ENCODE measurements at regions not wholly inside any gene's neighbourhood (a gene's known extent, or its start where the extent isn't known, plus 50 kb on each side); places are given as distances from the start of the nearest gene placed in this dataset.
A peak's percentile ranks its signal among the peaks of the same experiment; 100 is the strongest.

- H3K9me3 ChIP-seq (ENCODE audit: control insufficient read depth, insufficient read depth, low read length) = peaks cover 3% of the 10 kb centered on the region
- H3K27ac ChIP-seq (ENCODE audit: low read depth, low read length) = no peak overlapping the region
- H3K4me1 ChIP-seq (ENCODE audit: control insufficient read depth, insufficient read depth, low read length) = peaks cover 66% of the 10 kb centered on the region
- 59% methylated on average over 3 of the region's 3 CpGs for WGBS (ENCODE audit: insufficient coverage)
- peaks cover 13% of the 10 kb centered on the region for H3K27me3 ChIP-seq (ENCODE audit: control insufficient read depth, insufficient read depth, low read length)
- no peaks in the 10 kb centered on the region for H3K36me3 ChIP-seq (ENCODE audit: control insufficient read depth, insufficient read depth, low read length)
- no peak overlapping the region for H3K4me3 ChIP-seq (ENCODE audit: low read depth, low read length)
- no peak for DNase-seq (ENCODE audit: low read depth in 4 of 6, low spot score in 6 of 6)
These were observed 69.0 kb upstream of the SHISAL1 start for GRCh38 chr22:44381761-44382115.

GRCh38 chr22:44380756-44381486, 68.2 kb upstream of the SHISAL1 start:
- Histone ChIP-seq H3K27me3 (ENCODE audit: control insufficient read depth, insufficient read depth, low read length) (peaks cover 13% of the 10 kb centered on the region), H3K4me1 (ENCODE audit: control insufficient read depth, insufficient read depth, low read length) (peaks cover 58% of the 10 kb centered on the region), H3K36me3 (ENCODE audit: control insufficient read depth, insufficient read depth, low read length) (no peaks in the 10 kb centered on the region), H3K27ac (ENCODE audit: low read depth, low read length) (peak overlapping the region; percentile 45), H3K4me3 (ENCODE audit: low read depth, low read length) (no peak overlapping the region), H3K9me3 (ENCODE audit: control insufficient read depth, insufficient read depth, low read length) (peaks cover 3% of the 10 kb centered on the region)
- 19% methylated on average over 14 of the region's 15 CpGs for WGBS (ENCODE audit: insufficient coverage)
- peak in 5 of 6 donors; percentile 65 to 91 (median 67) for DNase-seq (ENCODE audit: low read depth in 4 of 6, low spot score in 6 of 6)

- Histone ChIP-seq H3K27me3 (ENCODE audit: control insufficient read depth, insufficient read depth, low read length) (peaks cover 13% of the 10 kb centered on the region), H3K9me3 (ENCODE audit: control insufficient read depth, insufficient read depth, low read length) (peaks cover 3% of the 10 kb centered on the region), H3K4me3 (ENCODE audit: low read depth, low read length) (no peak overlapping the region), H3K4me1 (ENCODE audit: control insufficient read depth, insufficient read depth, low read length) (peaks cover 51% of the 10 kb centered on the region), H3K27ac (ENCODE audit: low read depth, low read length) (peak overlapping the region; percentile 45), H3K36me3 (ENCODE audit: control insufficient read depth, insufficient read depth, low read length) (no peaks in the 10 kb centered on the region)
- DNase-seq (ENCODE audit: low read depth in 4 of 6, low spot score in 6 of 6) = no peak
- 88% methylated on average over 10 of the region's 14 CpGs for WGBS (ENCODE audit: insufficient coverage)
These were observed 67.3 kb upstream of the SHISAL1 start for GRCh38 chr22:44379817-44380755.

- Histone ChIP-seq H3K27me3 (ENCODE audit: control insufficient read depth, insufficient read depth, low read length) (peaks cover 6% of the 10 kb centered on the region), H3K27ac (ENCODE audit: low read depth, low read length) (no peak overlapping the region), H3K4me3 (ENCODE audit: low read depth, low read length) (no peak overlapping the region), H3K4me1 (ENCODE audit: control insufficient read depth, insufficient read depth, low read length) (peaks cover 36% of the 10 kb centered on the region), H3K9me3 (ENCODE audit: control insufficient read depth, insufficient read depth, low read length) (peaks cover 3% of the 10 kb centered on the region), H3K36me3 (ENCODE audit: control insufficient read depth, insufficient read depth, low read length) (no peaks in the 10 kb centered on the region)
- DNase-seq (ENCODE audit: low read depth in 4 of 6, low spot score in 6 of 6) = no peak
These were observed 65.6 kb upstream of the SHISAL1 start for GRCh38 chr22:44378380-44378779.

- Histone ChIP-seq H3K36me3 (ENCODE audit: control insufficient read depth, insufficient read depth, low read length) (no peaks in the 10 kb centered on the region), H3K4me3 (ENCODE audit: low read depth, low read length) (no peak overlapping the region), H3K9me3 (ENCODE audit: control insufficient read depth, insufficient read depth, low read length) (peaks cover 3% of the 10 kb centered on the region), H3K4me1 (ENCODE audit: control insufficient read depth, insufficient read depth, low read length) (peaks cover 10% of the 10 kb centered on the region), H3K27ac (ENCODE audit: low read depth, low read length) (no peak overlapping the region), H3K27me3 (ENCODE audit: control insufficient read depth, insufficient read depth, low read length) (no peaks in the 10 kb centered on the region)
- DNase-seq (ENCODE audit: low read depth in 4 of 6, low spot score in 6 of 6) = no peak
- WGBS (ENCODE audit: insufficient coverage) = no CpG with 5 or more reads among the region's 1 CpG
These were observed 62.7 kb upstream of the SHISAL1 start for GRCh38 chr22:44375451-44375850.

- peaks cover 3% of the 10 kb centered on the region for H3K27me3 ChIP-seq (ENCODE audit: control insufficient read depth, insufficient read depth, low read length)
- no peaks in the 10 kb centered on the region for H3K36me3 ChIP-seq (ENCODE audit: control insufficient read depth, insufficient read depth, low read length)
- no peak for DNase-seq (ENCODE audit: low read depth in 4 of 6, low spot score in 6 of 6)
- no peak overlapping the region for H3K27ac ChIP-seq (ENCODE audit: low read depth, low read length)
- no peak overlapping the region for H3K4me3 ChIP-seq (ENCODE audit: low read depth, low read length)
- peaks cover 2% of the 10 kb centered on the region for H3K9me3 ChIP-seq (ENCODE audit: control insufficient read depth, insufficient read depth, low read length)
- 95% methylated on average over 3 of the region's 3 CpGs for WGBS (ENCODE audit: insufficient coverage)
- peaks cover 21% of the 10 kb centered on the region for H3K4me1 ChIP-seq (ENCODE audit: control insufficient read depth, insufficient read depth, low read length)
These were observed 60.5 kb upstream of the SHISAL1 start for GRCh38 chr22:44373234-44373633.

- Histone ChIP-seq H3K27ac (ENCODE audit: low read depth, low read length) (no peak overlapping the region), H3K4me3 (ENCODE audit: low read depth, low read length) (no peak overlapping the region), H3K4me1 (ENCODE audit: control insufficient read depth, insufficient read depth, low read length) (peaks cover 21% of the 10 kb centered on the region), H3K36me3 (ENCODE audit: control insufficient read depth, insufficient read depth, low read length) (no peaks in the 10 kb centered on the region), H3K27me3 (ENCODE audit: control insufficient read depth, insufficient read depth, low read length) (peaks cover 3% of the 10 kb centered on the region), H3K9me3 (ENCODE audit: control insufficient read depth, insufficient read depth, low read length) (peaks cover 2% of the 10 kb centered on the region)
- no peak for DNase-seq (ENCODE audit: low read depth in 4 of 6, low spot score in 6 of 6)
- 98% methylated on average over 3 of the region's 4 CpGs for WGBS (ENCODE audit: insufficient coverage)
These were observed 59.9 kb upstream of the SHISAL1 start for GRCh38 chr22:44372611-44373010.

- H3K9me3 ChIP-seq (ENCODE audit: control insufficient read depth, insufficient read depth, low read length) = peaks cover 2% of the 10 kb centered on the region
- peaks cover 3% of the 10 kb centered on the region for H3K27me3 ChIP-seq (ENCODE audit: control insufficient read depth, insufficient read depth, low read length)
- WGBS (ENCODE audit: insufficient coverage) = 93% methylated on average over 3 of the region's 3 CpGs
- no peak overlapping the region for H3K4me3 ChIP-seq (ENCODE audit: low read depth, low read length)
- H3K36me3 ChIP-seq (ENCODE audit: control insufficient read depth, insufficient read depth, low read length) = no peaks in the 10 kb centered on the region
- H3K4me1 ChIP-seq (ENCODE audit: control insufficient read depth, insufficient read depth, low read length) = peaks cover 21% of the 10 kb centered on the region
- H3K27ac ChIP-seq (ENCODE audit: low read depth, low read length) = no peak overlapping the region
- DNase-seq (ENCODE audit: low read depth in 4 of 6, low spot score in 6 of 6) = no peak
These were observed 59.2 kb upstream of the SHISAL1 start for GRCh38 chr22:44371741-44372525.

- Histone ChIP-seq H3K4me3 (ENCODE audit: low read depth, low read length) (no peak overlapping the region), H3K27ac (ENCODE audit: low read depth, low read length) (no peak overlapping the region), H3K27me3 (ENCODE audit: control insufficient read depth, insufficient read depth, low read length) (peaks cover 6% of the 10 kb centered on the region), H3K9me3 (ENCODE audit: control insufficient read depth, insufficient read depth, low read length) (no peaks in the 10 kb centered on the region), H3K4me1 (ENCODE audit: control insufficient read depth, insufficient read depth, low read length) (peaks cover 22% of the 10 kb centered on the region), H3K36me3 (ENCODE audit: control insufficient read depth, insufficient read depth, low read length) (no peaks in the 10 kb centered on the region)
- WGBS (ENCODE audit: insufficient coverage) = 85% methylated on average over 18 of the region's 18 CpGs
- DNase-seq (ENCODE audit: low read depth in 4 of 6, low spot score in 6 of 6) = no peak
These were observed 57.4 kb upstream of the SHISAL1 start for GRCh38 chr22:44369916-44370801.
